GM23338 (cell line): ENCODE measurements at regions not wholly inside any gene's neighbourhood (a gene's known extent, or its start where the extent isn't known, plus 50 kb on each side); places are given as distances from the start of the nearest gene placed in this dataset.

Experiments used
- ATAC-seq: fragments of 200-7000 bp; cut with Tn5 transposase; 3 replicates; pipeline ENCODE4 v1.9.1; 2020
- DNase-seq: peaks from one replicate; pipeline ENCODE4 v3.0.0-alpha.2; 2015; ENCODE audit warnings: low spot score
- H2AFZ ChIP-seq: fragments of 200-600 bp; sonication (generic); 2 replicates; pipeline ENCODE4 v1.8.0; 2016; ENCODE audit warnings: antibody characterized with exemption, mild to moderate bottlenecking, moderate library complexity
- H3F3A ChIP-seq: fragments of 200-600 bp; sonication (generic); replicated peaks from 2 replicates; pipeline ENCODE4 v1.8.0; 2017; ENCODE audit warnings: antibody characterized with exemption, mixed run types, low read depth
- H3K27ac ChIP-seq: fragments of 200-600 bp; sonication (generic); 2 replicates; pipeline ENCODE4 v1.6.1; 2016; ENCODE audit warnings: low read depth
- H3K27me3 ChIP-seq: fragments of 200-600 bp; sonication (generic); 2 replicates; pipeline ENCODE4 v1.8.0; 2016; ENCODE audit warnings: mild to moderate bottlenecking, mixed run types, moderate library complexity; ENCODE audit not compliant: insufficient read depth
- H3K36me3 ChIP-seq: fragments of 200-600 bp; sonication (generic); 2 replicates; pipeline ENCODE4 v1.8.0; 2016; ENCODE audit warnings: mild to moderate bottlenecking; ENCODE audit not compliant: insufficient read depth
- H3K4me1 ChIP-seq: fragments of 200-600 bp; sonication (generic); 2 replicates; pipeline ENCODE4 v1.8.0; 2016; ENCODE audit warnings: mild to moderate bottlenecking, moderate library complexity; ENCODE audit not compliant: insufficient read depth
- H3K4me2 ChIP-seq: fragments of 200-600 bp; sonication (generic); 2 replicates; pipeline ENCODE4 v1.7.1; 2017; ENCODE audit warnings: mixed run types
- H3K4me3 ChIP-seq: fragments of 200-600 bp; sonication (generic); 2 replicates; pipeline ENCODE4 v1.6.1; 2016; ENCODE audit warnings: mixed run types
- H3K79me2 ChIP-seq: fragments of 200-600 bp; sonication (generic); replicated peaks from 2 replicates; pipeline ENCODE4 v1.8.0; 2017; ENCODE audit warnings: mild to moderate bottlenecking; ENCODE audit not compliant: insufficient read depth
- H3K9me2 ChIP-seq: fragments of 200-600 bp; sonication (generic); 2 replicates; pipeline ENCODE4 v1.8.0; 2017; ENCODE audit not compliant: insufficient read depth
- H4K20me1 ChIP-seq: fragments of 200-600 bp; sonication (generic); replicated peaks from 2 replicates; pipeline ENCODE4 v1.8.0; 2017; ENCODE audit warnings: mild to moderate bottlenecking; ENCODE audit not compliant: insufficient read depth
- H3K27ac Mint-ChIP-seq: 2 replicates; pipeline ENCODE4 v1.8.0; 2020; ENCODE audit warnings: inconsistent platforms, mild to moderate bottlenecking, moderate library complexity, mixed read lengths
- H3K27me3 Mint-ChIP-seq: 3 replicates; pipeline ENCODE4 v1.8.0; 2022; ENCODE audit warnings: low read depth, mild to moderate bottlenecking, moderate library complexity, mixed read lengths, inconsistent platforms; ENCODE audit not compliant: insufficient read depth, poor library complexity
- H3K36me3 Mint-ChIP-seq: 3 replicates; pipeline ENCODE4 v1.8.0; 2021; ENCODE audit warnings: low read depth, mild to moderate bottlenecking, inconsistent platforms, moderate library complexity, mixed read lengths
- H3K4me1 Mint-ChIP-seq: 3 replicates; pipeline ENCODE4 v1.8.0; 2020; ENCODE audit warnings: mild to moderate bottlenecking, inconsistent platforms, mixed read lengths
- H3K4me3 Mint-ChIP-seq: 3 replicates; pipeline ENCODE4 v1.8.0; 2021; ENCODE audit warnings: moderate library complexity, mild to moderate bottlenecking, inconsistent platforms, mixed read lengths
- H3K9me3 Mint-ChIP-seq: 3 replicates; pipeline ENCODE4 v1.8.0; 2020; ENCODE audit warnings: moderate library complexity, mild to moderate bottlenecking, inconsistent platforms, mixed read lengths
- CTCF ChIP-seq, 2 experiments: fragments of 200-600 bp in 1 of 2; sonication (generic) in 1 of 2; conservative IDR thresholded peaks; 2 replicates each; pipeline versions ENCODE4 v1.5.1 to v1.6.1; 2016 to 2017; ENCODE audit warnings: antibody characterized with exemption in 2 of 2, low read depth in 2 of 2, mild to moderate bottlenecking in 2 of 2, moderate library complexity in 1 of 2
- NANOG ChIP-seq: IDR thresholded peaks from 2 replicates; pipeline ENCODE4 v1.6.1; 2016; ENCODE audit warnings: antibody characterized with exemption, borderline replicate concordance
- ZNF114 ChIP-seq: fragments of 250-450 bp; sonication (Bioruptor Pico); IDR thresholded peaks from 2 replicates; pipeline ENCODE4 v1.5.0; 2020; ENCODE audit warnings: mild to moderate bottlenecking, moderate library complexity
- ZNF462 ChIP-seq: fragments of 250-450 bp; sonication (Bioruptor Pico); IDR thresholded peaks from 2 replicates; pipeline ENCODE4 v1.5.0; 2020; ENCODE audit warnings: mild to moderate bottlenecking, moderate library complexity

GRCh38 chr15:52960283-52960682 lies 170.1 kb upstream of the ONECUT1 start:
- Histone ChIP-seq H2AFZ (no peak overlapping the region), H4K20me1 (no peaks in the 10 kb centered on the region), H3K4me3 (no peak overlapping the region), H3K36me3 (no peaks in the 10 kb centered on the region), H3K4me2 (no peak overlapping the region), H3K27ac (no peak overlapping the region), H3K79me2 (no peaks in the 10 kb centered on the region), H3K4me1 (no peaks in the 10 kb centered on the region), H3K27me3 (no peaks in the 10 kb centered on the region), H3F3A (no peaks in the 10 kb centered on the region), H3K9me2 (no peaks in the 10 kb centered on the region)
- no peak for ATAC-seq
- Mint-ChIP-seq H3K4me1 (peaks cover 12% of the 10 kb centered on the region; the same call in 2 of the 3 replicates), H3K4me3 (no peak overlapping the region), H3K36me3 (no peaks in the 10 kb centered on the region), H3K9me3 (no peaks in the 10 kb centered on the region), H3K27ac (no peak overlapping the region), H3K27me3 (no peaks in the 10 kb centered on the region)
- no peak for DNase-seq
- no peak for TF ChIP-seq ZNF462 (CRISPR knock-in tag)
- TF ChIP-seq CTCF (conservative IDR thresholded peaks at IDR 0.05; ENCODE audit: low read depth in 2 of 2): 0 out of 4 replicates have a peak, but pooled peaks of 1 of the 2 experiments have one; percentile 10

- no peaks in the 10 kb centered on the region for H3K4me1 ChIP-seq
- no peak for TF ChIP-seq ZNF114 (CRISPR knock-in tag)
- no peak for TF ChIP-seq NANOG
- Mint-ChIP-seq H3K27me3 (peaks cover 6% of the 10 kb centered on the region), H3K9me3 (no peaks in the 10 kb centered on the region), H3K4me3 (no peak overlapping the region), H3K36me3 (no peaks in the 10 kb centered on the region), H3K27ac (no peak overlapping the region), H3K4me1 (no peaks in the 10 kb centered on the region)
- H4K20me1 ChIP-seq: no peaks in the 10 kb centered on the region
- no peak overlapping the region for H3K4me3 ChIP-seq
- no peak for DNase-seq
- no peaks in the 10 kb centered on the region for H3K27me3 ChIP-seq
- H3K9me2 ChIP-seq: no peaks in the 10 kb centered on the region
- no peak overlapping the region for H2AFZ ChIP-seq
- no peak overlapping the region for H3K27ac ChIP-seq
- H3F3A ChIP-seq: no peaks in the 10 kb centered on the region
- no peak overlapping the region for H3K4me2 ChIP-seq
- no peak for ATAC-seq
- H3K36me3 ChIP-seq: no peaks in the 10 kb centered on the region
- no peaks in the 10 kb centered on the region for H3K79me2 ChIP-seq
These were observed 153.6 kb upstream of the ONECUT1 start for GRCh38 chr15:52943746-52944145.
